PC-3 (cell line): ENCODE measurements at regions not wholly inside any gene's neighbourhood (a gene's known extent, or its start where the extent isn't known, plus 50 kb on each side); places are given as distances from the start of the nearest gene placed in this dataset.

Experiments
- CTCF ChIP-seq: fragments of 300-600 bp; sonication (generic); conservative IDR thresholded peaks from 2 replicates; pipeline ENCODE4 v1.5.1; 2017; ENCODE audit warnings: antibody characterized with exemption, low read depth, mild to moderate bottlenecking, low read length
- EZH2phosphoT487 ChIP-seq: fragments of 300-600 bp; sonication (generic); IDR thresholded peaks from 2 replicates; pipeline ENCODE4 v1.6.1; 2018; ENCODE audit warnings: mild to moderate bottlenecking, antibody characterized with exemption, low read length, borderline replicate concordance

GRCh38 chr18:24530630-24531111, 70.2 kb downstream of the HRH4 start:
- TF ChIP-seq EZH2phosphoT487: no peak
- no peak for TF ChIP-seq CTCF
